HG03196 (cell line): ENCODE measurements at regions not wholly inside any gene's neighbourhood (a gene's known extent, or its start where the extent isn't known, plus 50 kb on each side); places are given as distances from the start of the nearest gene placed in this dataset.
"Not testable (repeated sequence)": the region's sequence is repeated elsewhere in the genome, so short reads cannot be mapped to it uniquely, and the experiment has no call there.

Experiments used
- ATAC-seq: cut with Tn5 transposase; IDR thresholded peaks from one replicate; pipeline ENCODE4 v1.9.1; 2021; ENCODE audit not compliant: unreplicated experiment

DNA sequence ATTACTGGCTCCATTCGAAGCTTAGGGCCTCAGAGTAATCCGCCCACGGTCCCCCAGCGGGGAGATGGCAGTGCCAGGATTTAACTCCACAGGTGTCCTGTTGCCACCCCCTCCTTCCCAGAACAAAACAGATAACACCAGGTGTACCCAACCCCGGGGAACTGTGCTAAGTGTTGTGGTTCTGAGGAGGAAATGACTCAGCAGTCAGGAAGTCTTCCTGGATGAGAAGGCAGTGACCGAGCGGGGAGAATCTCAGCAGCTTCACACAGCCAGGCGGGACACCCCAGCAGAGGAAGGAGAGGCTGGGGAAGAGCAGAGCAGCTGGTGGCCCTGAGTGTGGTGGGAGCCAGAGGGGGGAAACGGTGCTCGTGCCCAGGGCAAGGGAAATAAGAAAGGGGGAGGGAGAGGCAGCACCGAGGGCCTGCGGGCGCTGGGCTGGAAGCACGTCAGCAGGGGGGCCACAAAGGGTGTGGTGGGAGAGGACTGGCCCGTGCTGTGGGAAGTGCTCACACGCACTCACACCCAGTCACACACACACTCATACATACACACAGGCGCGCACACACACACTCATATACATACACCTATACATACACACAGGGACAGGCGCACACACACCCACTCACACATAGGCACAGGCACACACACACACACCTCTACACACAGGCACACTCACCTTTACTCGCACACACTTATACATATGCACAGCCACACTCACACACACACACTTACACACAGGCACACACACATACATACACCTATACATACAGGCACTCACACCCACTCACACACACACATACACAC is 59.8 kb upstream of the CHST15 start:
- ATAC-seq: peak; percentile 70

DNA sequence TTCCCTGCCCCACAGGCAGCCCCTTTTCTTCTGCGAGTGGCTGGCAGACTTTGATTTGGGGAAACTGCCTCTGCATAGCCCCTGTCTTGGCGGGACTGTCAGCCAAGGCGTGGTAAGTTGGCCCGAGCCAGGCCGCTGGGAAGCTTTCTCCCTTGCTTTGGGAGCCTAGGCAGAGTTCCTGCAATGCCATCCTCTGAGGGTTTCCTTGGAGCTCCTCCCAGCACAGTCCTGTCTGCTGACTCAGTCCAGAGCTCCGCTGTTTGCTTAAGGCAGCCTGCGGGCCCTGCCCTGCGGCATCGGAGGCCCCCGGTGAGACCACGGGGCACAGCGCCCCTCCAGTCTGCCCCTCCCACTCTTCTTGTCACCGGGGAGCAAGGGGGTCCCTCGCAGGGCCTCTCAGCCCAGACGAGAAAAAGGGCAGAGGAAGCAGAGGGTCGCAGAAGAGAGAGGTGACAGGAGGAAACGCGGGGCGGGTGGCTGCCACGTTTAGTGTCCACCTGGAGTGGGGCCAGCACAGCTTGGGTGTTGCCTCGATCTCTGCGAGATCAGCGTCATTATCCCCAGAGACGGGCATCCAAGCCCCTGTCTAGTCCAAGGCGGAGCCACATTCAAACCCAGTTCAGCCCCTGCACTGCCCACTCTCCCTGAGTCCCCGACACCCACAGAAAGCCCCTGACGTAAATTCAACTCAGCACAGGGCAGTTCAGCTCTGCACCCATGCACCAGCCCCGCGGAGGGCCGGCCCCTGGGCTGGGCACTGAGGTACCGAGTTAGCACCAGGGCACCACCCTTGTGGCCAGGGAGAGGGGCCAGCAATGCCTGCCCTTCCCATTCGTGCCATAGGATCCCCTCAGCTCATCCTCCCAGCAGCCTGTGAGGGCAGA is 59.0 kb upstream of the CHST15 start:
- ATAC-seq: no peak

DNA sequence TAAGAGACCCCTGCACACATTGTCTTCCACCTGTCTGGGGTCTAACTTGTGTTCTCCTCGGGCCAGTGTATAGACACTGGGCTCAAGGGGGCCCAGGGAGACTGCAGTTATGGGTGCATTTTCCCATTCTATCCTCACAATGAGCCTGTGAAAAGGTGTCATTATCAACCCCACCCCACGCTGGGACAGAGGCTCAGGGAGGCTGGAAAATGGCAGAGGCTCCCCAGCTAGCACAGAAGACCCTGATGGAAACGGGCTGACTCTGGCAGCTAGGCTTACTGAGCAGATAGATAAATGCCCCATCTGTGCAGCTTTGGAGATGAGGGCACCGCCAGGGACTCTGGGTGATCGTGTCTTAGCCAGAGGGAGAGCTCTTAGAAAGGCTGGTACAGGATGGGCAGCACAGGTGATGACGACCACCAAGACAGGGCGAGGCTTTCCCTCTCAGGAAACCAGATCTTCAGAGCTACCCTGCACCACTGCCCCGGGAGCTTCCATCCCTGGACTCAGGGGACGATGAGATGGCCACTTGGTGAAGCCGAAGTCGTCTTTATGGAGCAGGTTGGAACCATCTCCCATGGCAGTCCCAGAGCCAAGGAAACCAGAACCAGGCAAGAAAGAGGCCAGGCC is 58.2 kb upstream of the CHST15 start:
- ATAC-seq: no peak

- no peak for ATAC-seq
Measured at GRCh38 chr10:124150807-124151417, 57.5 kb upstream of the CHST15 start.

GRCh38 chr10:124150189-124150806 is 56.9 kb upstream of the CHST15 start:
- no peak for ATAC-seq

- ATAC-seq: peak; percentile 44
Measured at GRCh38 chr10:124149189-124150042, 56.0 kb upstream of the CHST15 start.

DNA sequence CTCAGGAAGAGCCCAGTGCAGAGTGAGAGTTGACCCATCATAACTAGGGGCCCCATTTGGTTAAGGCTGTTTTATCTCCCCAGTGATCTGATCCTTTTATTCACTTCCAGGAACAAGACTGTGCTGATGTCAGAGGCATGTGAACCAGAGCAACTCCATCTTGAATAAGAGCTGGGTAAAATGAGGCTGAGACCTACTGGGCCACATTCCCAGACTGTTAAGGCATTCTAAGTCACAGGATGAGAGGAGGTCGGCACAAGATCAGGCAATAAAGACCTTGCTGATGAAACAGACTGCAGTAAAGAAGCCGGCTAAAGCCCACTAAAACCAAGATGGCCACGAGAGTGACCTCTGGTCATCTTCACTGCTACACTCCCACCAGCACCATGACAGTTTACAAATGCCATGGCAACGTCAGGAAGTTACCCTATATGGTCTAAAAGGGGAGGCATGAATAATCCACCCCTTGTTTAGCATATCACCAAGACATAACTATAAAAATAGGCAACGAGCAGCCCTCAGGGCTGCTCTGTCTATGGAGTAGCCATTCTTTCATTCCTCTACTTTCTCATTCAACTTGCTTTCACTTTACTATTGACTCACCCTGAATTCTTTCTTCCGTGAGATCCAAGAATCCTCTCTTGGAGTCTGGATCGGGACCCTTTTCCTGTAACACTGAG is 55.3 kb upstream of the CHST15 start:
- not testable (repeated sequence) for ATAC-seq

DNA sequence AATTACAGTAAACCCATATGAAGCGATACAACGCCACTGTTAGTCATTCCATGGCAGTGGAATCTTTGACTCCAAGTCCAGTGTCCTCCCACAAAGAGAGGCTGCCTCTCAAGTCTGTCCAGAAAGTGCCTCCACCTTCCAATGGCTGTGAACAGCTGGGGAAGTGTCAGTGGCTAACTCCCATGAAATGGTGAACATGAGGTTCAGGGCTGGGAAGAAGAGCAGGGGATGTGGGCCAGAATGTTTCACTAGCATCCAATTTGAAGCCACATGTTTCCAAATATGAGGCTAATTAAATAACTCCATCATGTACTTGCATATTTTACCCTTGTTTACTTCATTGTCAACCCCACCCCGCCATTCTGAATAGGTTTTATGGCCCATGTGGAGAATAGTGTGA is 53.1 kb upstream of the CHST15 start:
- no peak for ATAC-seq

DNA sequence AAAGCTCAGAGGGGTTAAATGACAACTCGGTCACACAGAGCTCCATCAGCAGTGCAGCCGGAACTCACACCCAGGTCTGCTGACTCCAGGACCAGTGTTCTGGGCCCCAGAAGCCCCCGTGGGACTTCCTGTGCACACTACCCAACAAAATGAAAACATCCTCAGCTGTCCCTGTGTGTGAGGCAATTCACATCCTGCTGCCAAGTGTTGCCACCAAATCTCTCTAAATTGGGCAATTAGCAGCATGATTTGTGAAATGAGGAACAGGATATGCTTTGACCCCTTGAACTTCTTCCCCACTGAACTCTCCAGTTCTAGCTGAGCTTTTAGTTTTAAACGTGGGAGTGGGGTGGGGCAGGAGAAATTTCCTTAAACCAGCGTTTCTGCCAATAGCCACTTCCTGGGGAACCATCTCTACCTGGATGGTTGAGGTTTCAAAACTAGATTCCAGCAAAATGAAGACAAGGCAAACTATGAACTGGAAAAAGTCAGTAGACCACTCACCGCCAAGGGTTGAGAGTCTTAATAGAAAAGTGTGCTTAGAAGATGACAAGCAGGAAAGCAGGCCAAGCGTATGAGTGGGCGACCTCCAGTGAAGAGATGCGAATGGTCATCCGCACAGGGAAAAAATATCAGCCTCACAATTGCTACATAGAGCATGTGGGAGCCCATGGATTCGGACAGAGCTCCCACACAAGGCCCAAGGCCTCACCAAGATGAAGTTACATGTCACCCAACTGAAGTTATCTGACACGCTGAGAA is 51.9 kb upstream of the CHST15 start:
- ATAC-seq: no peak

GRCh38 chr10:124144536-124144935 is 51.1 kb upstream of the CHST15 start:
- ATAC-seq: no peak

- ATAC-seq: no peak
Measured at GRCh38 chr10:124143721-124144120, 50.3 kb upstream of the CHST15 start.
